Fibroblast of lung (primary cell): ENCODE measurements at regions not wholly inside any gene's neighbourhood (a gene's known extent, or its start where the extent isn't known, plus 50 kb on each side); places are given as distances from the start of the nearest gene placed in this dataset.

ENCODE experiments used
- CTCF ChIP-seq, 2 donors: IDR thresholded peaks in 1 of 2; conservative IDR thresholded peaks in 1 of 2; 1 replicate in 1 of 2; 2 replicates in 1 of 2; pipeline ENCODE4 v1.5.1; 2011 to 2012; ENCODE audit warnings: low read length in 2 of 2, control low read depth in 1 of 2, inconsistent platforms in 1 of 2, low read depth in 1 of 2, mild to moderate bottlenecking in 1 of 2
- EZH2 ChIP-seq: IDR thresholded peaks from 2 replicates; pipeline ENCODE4 v1.5.1; 2012; ENCODE audit warnings: low read length, control low read depth, mild to moderate bottlenecking; ENCODE audit errors: missing control alignments

- no peak for TF ChIP-seq CTCF (conservative IDR thresholded peaks at IDR 0.05 in 1 of 2, IDR thresholded peaks at IDR 0.05 in 1 of 2; ENCODE audit: low read depth in 1 of 2, low read length in 2 of 2)
- TF ChIP-seq EZH2, result no peak
These were observed 106.3 kb upstream of the MID1 start for GRCh38 chrX:10726647-10727046.
